Nephron progenitor cell (in vitro differentiated cells): ENCODE measurements at regions not wholly inside any gene's neighbourhood (a gene's known extent, or its start where the extent isn't known, plus 50 kb on each side); places are given as distances from the start of the nearest gene placed in this dataset.

Source experiments
- DNase-seq: peaks from one replicate; pipeline ENCODE4 v3.0.0; 2021
- H3K27ac Mint-ChIP-seq: 2 replicates; pipeline ENCODE4 v1.8.0; 2021; ENCODE audit warnings: mild to moderate bottlenecking, moderate library complexity, mixed read lengths
- H3K27me3 Mint-ChIP-seq: 2 replicates; pipeline ENCODE4 v1.8.0; 2021; ENCODE audit warnings: mild to moderate bottlenecking, low read depth, mixed read lengths; ENCODE audit not compliant: poor library complexity
- H3K36me3 Mint-ChIP-seq: 2 replicates; pipeline ENCODE4 v1.8.0; 2021; ENCODE audit warnings: low read depth, mixed read lengths
- H3K4me1 Mint-ChIP-seq: 2 replicates; pipeline ENCODE4 v1.8.0; 2021; ENCODE audit warnings: mixed read lengths
- H3K4me3 Mint-ChIP-seq: 2 replicates; pipeline ENCODE4 v1.8.0; 2021; ENCODE audit warnings: mild to moderate bottlenecking, moderate library complexity, mixed read lengths
- H3K9me3 Mint-ChIP-seq: 2 replicates; pipeline ENCODE4 v1.8.0; 2021; ENCODE audit warnings: mild to moderate bottlenecking, moderate library complexity, mixed read lengths
- CTCF ChIP-seq: fragments of 200-600 bp; sonication (generic); IDR thresholded peaks from 2 replicates; pipeline ENCODE4 v1.5.0; 2021; ENCODE audit warnings: antibody characterized with exemption

- no peaks in the 10 kb centered on the region for H3K27me3 Mint-ChIP-seq
- no peaks in the 10 kb centered on the region for H3K9me3 Mint-ChIP-seq
- no peak overlapping the region for H3K4me3 Mint-ChIP-seq
- TF ChIP-seq CTCF: no peak
- H3K36me3 Mint-ChIP-seq: no peaks in the 10 kb centered on the region
- DNase-seq: no peak
- H3K27ac Mint-ChIP-seq: no peak overlapping the region
- no peaks in the 10 kb centered on the region for H3K4me1 Mint-ChIP-seq
These were observed 677.0 kb downstream of the NYAP2 start for GRCh38 chr2:226076529-226076928.

- no peak for TF ChIP-seq CTCF
- Mint-ChIP-seq H3K27me3 (no peaks in the 10 kb centered on the region), H3K9me3 (no peaks in the 10 kb centered on the region), H3K4me3 (no peak overlapping the region), H3K36me3 (no peaks in the 10 kb centered on the region), H3K4me1 (no peaks in the 10 kb centered on the region), H3K27ac (no peak overlapping the region)
- no peak for DNase-seq
These were observed 674.9 kb downstream of the NYAP2 start for GRCh38 chr2:226074391-226074790.

- H3K27ac Mint-ChIP-seq: no peak overlapping the region
- H3K27me3 Mint-ChIP-seq: no peaks in the 10 kb centered on the region
- no peak for TF ChIP-seq CTCF
These were observed 674.1 kb downstream of the NYAP2 start for GRCh38 chr2:226073496-226074160.

GRCh38 chr2:226066873-226067272 is 667.4 kb downstream of the NYAP2 start:
- H3K4me1 Mint-ChIP-seq: no peaks in the 10 kb centered on the region
- no peak for DNase-seq
- no peaks in the 10 kb centered on the region for H3K36me3 Mint-ChIP-seq
- no peak overlapping the region for H3K4me3 Mint-ChIP-seq
- H3K9me3 Mint-ChIP-seq: no peaks in the 10 kb centered on the region
- no peak overlapping the region for H3K27ac Mint-ChIP-seq
- H3K27me3 Mint-ChIP-seq: no peaks in the 10 kb centered on the region
- no peak for TF ChIP-seq CTCF

More at GRCh38 chr2:226073496-226074160, 674.1 kb downstream of the NYAP2 start:
- Mint-ChIP-seq H3K4me3 (no peak overlapping the region), H3K9me3 (no peaks in the 10 kb centered on the region), H3K36me3 (no peaks in the 10 kb centered on the region), H3K4me1 (no peaks in the 10 kb centered on the region)
- DNase-seq: no peak

GRCh38 chr2:226066391-226066790 is 666.9 kb downstream of the NYAP2 start:
- no peaks in the 10 kb centered on the region for H3K4me1 Mint-ChIP-seq
- H3K9me3 Mint-ChIP-seq: no peaks in the 10 kb centered on the region
- H3K27ac Mint-ChIP-seq: no peak overlapping the region
- no peaks in the 10 kb centered on the region for H3K27me3 Mint-ChIP-seq
- no peaks in the 10 kb centered on the region for H3K36me3 Mint-ChIP-seq
- no peak for TF ChIP-seq CTCF
- H3K4me3 Mint-ChIP-seq: no peak overlapping the region
- DNase-seq: no peak

GRCh38 chr2:226064932-226065570 is 665.5 kb downstream of the NYAP2 start:
- H3K36me3 Mint-ChIP-seq: no peaks in the 10 kb centered on the region
- H3K27ac Mint-ChIP-seq: peak overlapping the region; percentile 42
- no peak for TF ChIP-seq CTCF
- H3K4me1 Mint-ChIP-seq: no peaks in the 10 kb centered on the region
- no peaks in the 10 kb centered on the region for H3K9me3 Mint-ChIP-seq
- no peaks in the 10 kb centered on the region for H3K27me3 Mint-ChIP-seq
- H3K4me3 Mint-ChIP-seq: no peak overlapping the region
- no peak for DNase-seq
